GM19351 (cell line): ENCODE measurements at regions not wholly inside any gene's neighbourhood (a gene's known extent, or its start where the extent isn't known, plus 50 kb on each side); places are given as distances from the start of the nearest gene placed in this dataset.
A peak's percentile ranks its signal among the peaks of the same experiment; 100 is the strongest.
"Not testable (repeated sequence)": the region's sequence is repeated elsewhere in the genome, so short reads cannot be mapped to it uniquely, and the experiment has no call there.

Source experiments
- ATAC-seq: cut with Tn5 transposase; IDR thresholded peaks from one replicate; pipeline ENCODE4 v1.9.1; 2021; ENCODE audit warnings: mild to moderate bottlenecking, moderate library complexity; ENCODE audit not compliant: unreplicated experiment

DNA sequence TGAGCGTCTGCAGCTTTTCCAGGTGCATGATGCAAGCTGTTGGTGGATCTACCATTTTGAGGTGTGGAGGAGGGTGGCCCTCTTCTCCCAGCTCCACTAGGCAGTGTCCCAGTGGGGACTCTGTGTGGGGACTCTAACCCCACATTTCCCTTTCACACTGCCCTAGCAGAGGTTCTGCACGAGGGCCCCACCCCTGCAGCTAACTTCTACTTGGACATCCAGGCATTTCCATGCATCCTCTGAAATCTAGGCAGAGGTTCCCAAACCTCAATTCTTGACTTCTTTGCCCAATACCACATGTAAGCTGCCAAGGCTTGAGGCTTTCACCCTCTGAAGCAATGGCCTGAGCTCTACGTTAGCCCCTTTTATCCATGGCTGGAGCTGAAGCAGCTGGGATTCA, 61.4 kb upstream of the HGFAC start:
- ATAC-seq, result not testable (repeated sequence)

DNA sequence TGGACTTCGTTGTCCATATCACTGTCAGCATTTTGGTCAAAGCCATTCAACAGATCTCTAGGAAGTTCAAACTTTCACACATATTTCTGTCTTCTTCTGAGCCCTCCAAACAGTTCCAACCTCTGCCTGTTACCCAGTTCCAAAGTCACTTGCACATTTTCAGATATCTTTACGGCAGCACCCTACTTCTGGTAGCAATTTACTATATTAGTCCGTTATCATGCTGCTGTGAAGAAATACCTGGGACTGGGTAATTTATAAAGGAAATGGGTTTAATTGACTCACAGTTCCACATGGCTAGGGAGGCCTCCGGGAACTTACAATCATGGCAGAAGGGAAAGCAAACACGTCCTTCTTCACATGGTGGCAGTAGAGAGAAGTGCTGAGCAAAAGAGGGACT, 60.6 kb upstream of the HGFAC start:
- not testable (repeated sequence) for ATAC-seq

DNA sequence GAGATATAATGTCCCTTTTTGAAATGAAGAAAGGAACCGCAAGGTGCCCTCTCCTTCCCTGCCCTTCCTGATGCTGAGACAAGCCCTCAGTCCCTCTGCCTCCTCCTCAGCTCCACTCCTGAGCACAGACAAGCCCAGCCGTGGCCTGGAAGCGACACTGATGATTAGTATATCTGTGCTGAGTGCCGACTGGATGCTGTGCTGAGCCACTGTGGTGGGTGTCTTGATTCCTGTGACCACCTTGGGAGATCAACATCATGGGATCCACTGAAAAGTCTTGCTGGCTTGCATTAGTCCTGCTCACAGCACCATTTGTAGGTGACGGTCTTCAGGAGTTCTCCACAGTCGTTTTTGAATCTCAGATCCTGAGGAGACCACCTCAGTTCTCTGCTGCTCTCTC, 59.5 kb upstream of the HGFAC start:
- ATAC-seq, result no peak

DNA sequence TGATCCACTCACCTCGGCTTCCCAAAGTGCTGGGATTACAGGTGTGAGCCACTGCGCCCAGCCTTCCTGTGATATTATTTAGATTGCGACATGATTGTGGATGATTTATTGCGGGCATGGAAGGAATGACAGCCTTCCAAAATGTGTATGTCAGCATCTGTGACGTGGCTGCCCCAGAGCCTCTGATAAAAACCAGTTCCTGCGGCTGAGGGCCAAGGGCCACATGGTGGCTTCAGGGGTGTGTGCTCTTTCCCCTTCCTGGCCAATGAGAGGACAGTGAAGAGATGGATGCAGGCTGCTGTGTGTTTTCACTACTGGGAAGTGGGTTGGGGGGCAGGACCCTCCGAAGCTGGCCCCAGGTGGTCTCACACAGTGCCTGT, 57.4 kb upstream of the HGFAC start:
- ATAC-seq, result no peak

DNA sequence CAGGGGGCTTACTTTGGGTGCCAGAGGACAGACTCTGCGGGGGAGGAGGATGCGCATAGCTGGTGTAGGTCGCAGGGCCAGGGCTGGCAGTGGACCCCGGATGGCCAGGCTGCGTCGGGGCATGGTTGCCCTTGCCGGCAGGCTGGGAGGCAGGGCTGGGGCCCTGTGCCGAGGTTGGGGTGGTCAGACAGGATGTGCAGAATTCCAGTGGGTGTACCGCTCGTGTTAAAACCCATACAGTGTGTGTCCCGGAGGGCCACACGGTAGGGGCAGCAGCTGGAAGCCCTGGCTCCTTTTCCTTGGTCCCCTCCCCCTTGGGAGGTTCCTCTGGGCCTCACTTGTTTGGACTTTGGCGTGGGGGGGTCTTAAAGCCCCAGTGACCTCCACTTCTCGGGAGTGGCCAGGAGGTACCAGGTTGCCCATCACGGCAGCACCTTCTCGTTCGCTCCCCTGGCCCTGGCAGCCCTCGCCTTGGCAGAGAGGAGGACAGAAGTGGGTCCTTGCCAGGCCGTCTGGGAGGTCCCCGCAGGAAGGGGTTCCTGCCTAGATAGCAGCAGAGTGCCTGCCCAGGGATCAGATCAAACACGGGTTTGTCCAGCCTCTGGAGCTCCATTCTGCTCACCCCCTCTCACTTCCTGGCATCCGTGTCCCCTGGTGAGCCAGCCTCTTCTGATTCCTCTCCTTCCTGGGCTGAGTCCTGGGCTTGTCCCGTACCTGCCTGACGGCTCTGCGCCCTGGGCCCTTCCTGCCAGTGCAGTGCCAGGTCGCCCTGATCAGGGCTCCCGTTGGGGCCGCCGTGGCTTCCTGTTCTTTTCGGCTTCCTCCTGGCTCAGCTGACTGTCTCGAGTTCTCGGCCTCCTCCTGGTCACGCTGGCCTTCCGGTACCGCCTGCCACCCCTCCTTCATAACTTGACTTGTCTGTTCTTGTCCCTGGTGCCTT, 56.7 kb upstream of the HGFAC start:
- no peak for ATAC-seq

DNA sequence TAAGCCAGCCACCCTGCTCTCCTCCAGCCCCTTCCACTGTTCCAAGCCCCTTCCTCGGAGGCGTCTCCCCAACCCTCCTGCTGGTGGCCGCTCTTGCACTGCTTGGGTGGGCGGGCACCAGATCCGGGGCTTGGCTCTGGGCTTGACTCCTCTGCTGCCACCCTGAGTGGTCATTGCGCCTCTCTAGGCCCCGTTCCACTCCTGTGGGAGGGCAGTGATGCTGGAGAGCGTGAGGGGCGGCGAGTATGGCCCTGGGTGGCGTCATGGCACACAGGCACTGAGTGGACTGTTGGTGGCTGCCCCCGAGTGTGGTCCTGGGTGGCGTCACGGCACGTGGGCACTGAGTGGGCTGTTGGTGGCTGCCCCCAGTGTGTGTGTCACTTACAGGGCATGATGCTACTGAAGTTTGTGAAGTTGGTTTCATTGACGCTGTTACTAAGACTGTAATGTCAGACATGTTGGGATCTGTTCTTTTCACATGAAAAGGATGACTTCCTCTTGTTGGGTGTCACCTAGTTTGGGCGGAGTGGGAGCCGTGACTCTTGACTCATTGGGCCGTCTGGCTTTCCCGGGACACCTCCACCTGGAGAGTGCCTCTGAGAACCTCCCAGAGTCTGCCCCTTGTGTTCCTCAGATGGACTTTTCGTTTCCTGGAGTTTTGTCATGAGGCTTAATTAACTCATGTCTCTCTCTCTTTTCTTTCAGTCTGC, 55.9 kb upstream of the HGFAC start:
- ATAC-seq, result no peak

DNA sequence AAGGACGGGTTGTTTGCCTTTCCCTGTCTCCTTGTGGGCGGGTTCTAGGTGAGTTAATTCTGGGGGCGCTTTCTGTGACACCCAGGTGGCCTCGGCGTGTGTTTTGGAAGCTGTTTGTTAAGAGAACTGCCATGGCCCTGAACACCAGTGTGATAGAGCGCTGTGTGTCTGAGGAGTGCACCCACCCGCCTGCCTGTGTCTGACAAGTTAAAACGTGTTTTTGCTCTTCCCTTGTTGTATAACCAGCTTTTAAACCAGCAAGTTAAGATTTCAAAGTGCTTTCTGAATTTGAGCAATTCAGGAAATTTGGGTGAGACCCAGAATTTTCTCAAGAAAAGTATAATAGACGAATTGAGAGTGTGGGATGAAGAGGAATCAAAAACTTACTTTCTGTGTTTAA, 55.2 kb upstream of the HGFAC start:
- no peak for ATAC-seq

DNA sequence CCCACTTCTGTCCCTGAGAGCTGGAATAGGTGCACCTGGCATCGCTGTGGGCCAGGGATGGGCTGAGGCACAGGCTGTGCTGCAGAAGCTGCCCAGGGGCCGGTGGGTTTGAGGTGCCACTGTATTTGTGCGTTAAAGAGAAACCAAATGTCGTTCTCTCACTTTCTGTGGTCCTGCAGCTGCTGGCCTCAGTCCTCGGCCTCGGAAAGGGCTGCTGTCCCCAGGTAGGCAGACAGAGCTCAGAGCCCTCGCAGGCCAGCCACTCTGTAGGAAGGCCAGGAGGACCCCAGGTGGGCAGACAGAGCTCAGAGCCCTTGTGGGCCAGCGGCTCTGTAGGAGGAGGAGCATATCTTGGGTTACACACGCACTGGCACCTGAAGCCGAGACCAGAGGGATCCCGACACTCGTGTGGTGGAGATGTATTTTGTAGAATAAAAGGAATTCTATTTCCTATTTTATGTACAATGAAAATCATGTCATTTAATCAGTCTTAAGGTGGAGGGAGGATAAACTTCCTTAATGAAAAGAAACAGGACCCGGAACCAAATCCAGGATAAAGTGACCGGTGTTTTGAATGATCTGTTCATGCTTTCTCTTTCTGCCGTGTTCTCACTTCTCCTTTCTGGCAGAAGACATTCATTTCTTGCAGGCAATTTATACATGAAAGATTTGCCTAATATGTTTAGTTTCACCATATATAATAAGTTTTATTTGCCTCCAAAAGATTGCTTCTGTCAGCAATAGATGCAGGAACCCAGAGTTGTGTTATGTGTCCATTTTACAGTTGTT, 54.4 kb upstream of the HGFAC start:
- ATAC-seq, result peak; percentile 69

DNA sequence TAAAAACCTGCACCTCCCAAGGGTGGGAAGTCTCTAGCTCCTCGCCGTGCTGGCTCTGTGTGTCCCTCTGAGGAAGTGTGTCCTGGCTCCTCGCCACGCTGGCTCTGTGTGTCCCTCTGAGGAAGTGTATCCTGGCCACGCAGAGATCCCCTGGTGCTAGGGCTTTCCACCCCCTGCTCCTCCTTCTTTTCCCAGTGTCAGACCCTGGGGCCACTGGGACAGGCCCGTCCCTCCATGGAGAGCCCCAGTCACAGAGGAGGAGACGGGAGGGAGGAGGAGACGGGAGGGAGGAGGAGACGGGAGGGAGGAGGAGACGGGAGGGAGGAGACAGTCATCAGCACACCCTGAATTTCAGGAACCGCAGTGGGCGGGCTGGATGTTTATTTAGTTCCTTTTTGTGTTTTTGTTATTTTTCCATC, 53.8 kb upstream of the HGFAC start:
- ATAC-seq, result peak; percentile 32

DNA sequence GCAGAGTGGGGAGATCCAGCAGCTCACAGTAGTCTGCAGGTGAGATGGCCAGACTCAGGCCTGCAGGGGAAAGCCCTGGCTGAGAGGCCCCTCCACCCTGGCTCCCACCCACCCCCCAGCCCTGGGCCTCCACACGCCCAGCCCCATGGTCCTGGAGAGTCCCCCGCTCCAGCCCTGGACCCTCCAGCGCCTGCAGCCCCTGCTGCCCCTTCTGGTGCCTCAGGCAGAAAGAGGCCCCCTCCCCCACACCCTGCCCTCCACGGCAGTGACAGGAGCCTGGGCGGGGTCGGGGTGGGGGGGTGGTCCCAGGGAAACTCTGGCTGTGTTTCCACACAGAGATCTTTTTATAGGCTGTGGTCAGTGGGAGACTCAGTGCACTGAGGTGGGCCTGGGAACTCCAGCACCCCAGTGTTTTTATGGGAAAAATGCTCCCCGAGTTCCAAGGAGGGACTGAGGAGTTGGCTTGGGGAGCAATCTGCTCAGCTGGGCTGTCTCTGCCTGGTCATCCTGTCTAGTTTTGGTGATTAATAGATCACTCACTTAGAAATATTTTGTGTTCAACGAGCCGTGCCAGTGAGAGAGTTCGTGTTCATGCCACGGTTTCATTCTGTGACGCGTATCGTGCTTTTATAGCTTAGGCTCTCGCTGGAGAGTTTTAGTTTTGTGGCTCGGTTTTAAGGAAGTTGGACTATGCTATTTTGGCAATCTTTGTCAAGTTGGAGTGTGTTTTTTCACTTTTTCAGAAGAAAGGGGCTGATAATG, 53.1 kb upstream of the HGFAC start:
- ATAC-seq, result peak; percentile 69

DNA sequence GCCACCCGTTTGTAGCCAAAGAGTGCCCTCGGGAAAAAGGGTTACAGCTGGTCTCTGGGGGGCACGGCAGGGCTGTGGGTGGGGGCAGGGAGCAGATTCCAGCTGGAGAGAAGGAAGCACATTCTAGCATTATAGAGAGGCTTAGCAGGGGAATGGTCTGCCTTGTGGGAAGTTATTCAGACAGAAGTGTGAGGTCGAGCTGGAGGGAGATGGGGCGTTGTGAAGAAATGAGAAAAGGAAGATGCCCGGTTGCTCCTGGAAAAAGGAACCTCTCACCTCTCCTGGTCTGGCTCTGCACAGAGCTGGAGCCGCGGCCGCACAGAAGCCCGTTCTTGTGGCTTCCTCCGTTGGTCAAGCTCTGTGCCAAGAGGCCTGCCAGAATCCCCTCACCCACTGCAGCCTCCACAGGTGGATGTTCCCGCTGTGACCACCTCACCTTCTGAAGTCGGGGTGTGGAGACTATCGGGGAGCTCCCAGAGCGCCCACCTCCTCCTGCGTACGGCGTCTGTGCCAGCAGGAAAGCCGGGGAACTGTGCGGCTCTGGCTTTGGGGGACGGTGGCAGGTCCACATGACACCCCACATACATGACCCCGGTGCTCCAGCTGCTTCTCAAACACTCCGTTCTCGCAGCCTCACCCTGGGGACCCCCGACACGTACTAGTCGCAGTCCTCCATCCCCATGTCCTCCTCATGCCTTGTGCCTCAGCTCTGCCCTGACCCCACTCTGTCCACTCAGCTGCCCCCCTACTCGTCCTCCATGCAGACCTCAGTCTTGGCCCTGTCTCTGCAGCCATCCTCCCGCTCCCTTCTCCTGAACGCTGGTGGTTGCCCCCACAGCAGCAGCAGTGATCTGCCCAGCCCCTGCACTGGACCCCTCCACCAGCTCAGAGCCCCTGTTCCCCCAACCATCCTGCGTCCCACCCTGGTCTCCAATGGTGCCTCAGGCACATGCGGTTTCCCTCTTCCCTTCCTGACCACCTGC, 52.2 kb upstream of the HGFAC start:
- no peak for ATAC-seq

DNA sequence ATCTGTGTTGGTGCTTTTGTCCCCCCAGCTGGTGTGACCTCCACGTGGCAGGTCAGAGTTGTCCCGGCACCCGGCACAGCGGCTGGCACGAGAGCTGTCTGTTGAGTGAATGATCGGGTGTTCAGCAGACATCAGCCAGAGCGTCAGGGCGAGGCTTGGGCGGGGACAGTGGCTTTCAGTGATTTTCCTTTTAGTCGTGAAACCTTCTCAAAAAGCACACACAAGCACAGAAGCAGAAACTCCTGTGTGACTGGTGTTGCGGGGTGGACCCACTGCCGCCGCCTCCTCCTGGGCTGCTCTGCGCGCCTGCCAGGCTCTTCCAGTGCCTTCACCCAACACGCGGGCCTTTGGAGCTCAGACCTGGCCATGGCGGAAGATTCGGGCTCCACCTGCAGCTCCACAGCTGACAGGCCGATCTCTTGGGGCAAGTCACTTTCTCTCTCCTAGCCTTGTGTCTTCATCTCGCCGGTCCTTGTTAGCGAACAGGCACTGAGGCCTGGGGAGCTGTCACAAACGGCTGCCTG, 51.4 kb upstream of the HGFAC start:
- no peak for ATAC-seq

DNA sequence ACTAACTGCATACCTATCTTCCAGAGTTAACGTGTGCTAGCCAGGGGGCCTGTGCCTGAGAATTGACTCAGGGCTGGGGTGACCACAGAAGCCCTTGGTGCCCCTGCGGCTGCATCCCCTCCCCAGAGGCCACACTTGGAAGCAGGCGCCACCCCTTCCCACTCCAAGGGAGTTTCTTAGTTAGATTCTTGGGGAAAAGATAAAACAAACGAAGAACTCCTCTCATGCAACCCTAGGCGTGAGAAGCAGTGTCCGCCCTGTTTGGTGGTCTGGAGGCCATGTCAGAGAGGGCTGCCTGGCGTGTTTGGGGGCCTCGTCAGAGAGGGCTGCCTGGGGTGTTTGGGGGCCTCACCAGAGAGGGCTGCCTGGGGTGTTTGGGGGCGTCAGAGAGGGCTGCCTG, 50.3 kb upstream of the HGFAC start:
- no peak for ATAC-seq
